Liver (tissue), 7 donors: ENCODE measurements at regions not wholly inside any gene's neighbourhood (a gene's known extent, or its start where the extent isn't known, plus 50 kb on each side); places are given as distances from the start of the nearest gene placed in this dataset.

ENCODE experiments used
- DNase-seq: peaks from one replicate; pipeline ENCODE4 v3.0.0-alpha.2; 2017; ENCODE audit warnings: low spot score
- H3K27ac ChIP-seq, 2 donors: one replicate each; pipeline ENCODE4 v1.7.0; 2013; ENCODE audit warnings: inconsistent platforms in 2 of 2, low read length in 2 of 2, control low read depth in 1 of 2, low read depth in 1 of 2, mild to moderate bottlenecking in 1 of 2
- H3K27me3 ChIP-seq, 4 donors: one replicate each; pipeline versions ENCODE4 v1.6.1 to v1.7.0; 2013; ENCODE audit warnings: low read length in 3 of 4, inconsistent platforms in 1 of 4, mild to moderate bottlenecking in 1 of 4, moderate library complexity in 1 of 4; ENCODE audit not compliant: control insufficient read depth in 4 of 4, insufficient read depth in 4 of 4
- H3K36me3 ChIP-seq, 4 donors: one replicate each; pipeline versions ENCODE4 v1.6.1 to v1.7.0; 2013; ENCODE audit warnings: low read length in 3 of 4, mild to moderate bottlenecking in 3 of 4, low read depth in 1 of 4, moderate library complexity in 1 of 4; ENCODE audit not compliant: control insufficient read depth in 4 of 4, insufficient read depth in 3 of 4
- H3K4me1 ChIP-seq, 4 donors: one replicate each; pipeline versions ENCODE4 v1.6.1 to v1.7.0; 2013; ENCODE audit warnings: low read length in 3 of 4, mild to moderate bottlenecking in 3 of 4, moderate library complexity in 1 of 4; ENCODE audit not compliant: control insufficient read depth in 4 of 4, insufficient read depth in 4 of 4
- H3K4me3 ChIP-seq, 3 donors: one replicate each; pipeline versions ENCODE4 v1.6.1 to v1.7.0; 2013; ENCODE audit warnings: low read length in 3 of 3, control low read depth in 1 of 3, low read depth in 1 of 3, mild to moderate bottlenecking in 1 of 3
- H3K9ac ChIP-seq, 2 donors: one replicate each; pipeline ENCODE4 v1.7.0; 2013; ENCODE audit warnings: low read length in 2 of 2, mild to moderate bottlenecking in 2 of 2, moderate library complexity in 2 of 2, control low read depth in 1 of 2, low read depth in 1 of 2
- H3K9me3 ChIP-seq, 4 donors: one replicate each; pipeline versions ENCODE4 v1.6.1 to v1.7.0; 2013; ENCODE audit warnings: low read length in 3 of 4; ENCODE audit not compliant: control insufficient read depth in 4 of 4
- ATF3 ChIP-seq: IDR thresholded peaks from 2 replicates; pipeline ENCODE4 v1.6.1; 2016; ENCODE audit warnings: antibody characterized with exemption
- CTCF ChIP-seq: fragments of 150-350 bp; IDR thresholded peaks from 2 replicates; pipeline ENCODE4 v1.5.1; 2017; ENCODE audit warnings: improper control_type of control experiment, low read depth, low read length; ENCODE audit not compliant: missing input control
- EGR1 ChIP-seq, 2 donors: IDR thresholded peaks; 2 replicates each; pipeline ENCODE4 v1.6.1; 2016 to 2018; ENCODE audit warnings: antibody characterized with exemption in 2 of 2, low read depth in 2 of 2
- FOXA1 ChIP-seq: IDR thresholded peaks from 2 replicates; pipeline ENCODE4 v1.6.1; 2016; ENCODE audit warnings: antibody characterized with exemption
- FOXA2 ChIP-seq: IDR thresholded peaks from 2 replicates; pipeline ENCODE4 v1.6.1; 2016; ENCODE audit warnings: antibody characterized with exemption
- GABPA ChIP-seq, 2 donors: IDR thresholded peaks in 1 of 2; conservative IDR thresholded peaks in 1 of 2; 2 replicates each; pipeline ENCODE4 v1.6.1; 2016; ENCODE audit warnings: antibody characterized with exemption in 2 of 2, mild to moderate bottlenecking in 1 of 2, moderate library complexity in 1 of 2
- HNF4A ChIP-seq, 2 donors: conservative IDR thresholded peaks; 2 replicates each; pipeline ENCODE4 v1.6.1; 2016; ENCODE audit warnings: antibody characterized with exemption in 2 of 2, mild to moderate bottlenecking in 2 of 2
- JUND ChIP-seq, 2 donors: IDR thresholded peaks; 2 replicates each; pipeline ENCODE4 v1.6.1; 2016; ENCODE audit warnings: antibody characterized with exemption in 2 of 2
- MAX ChIP-seq: IDR thresholded peaks from 2 replicates; pipeline ENCODE4 v1.6.1; 2016; ENCODE audit warnings: antibody characterized with exemption
- RAD21 ChIP-seq, 2 donors: IDR thresholded peaks; 2 replicates each; pipeline ENCODE4 v1.6.1; 2016; ENCODE audit warnings: antibody characterized with exemption in 2 of 2, mild to moderate bottlenecking in 2 of 2
- RXRA ChIP-seq, 2 donors: IDR thresholded peaks; 2 replicates each; pipeline ENCODE4 v1.6.1; 2017 to 2018; ENCODE audit warnings: antibody characterized with exemption in 2 of 2, mild to moderate bottlenecking in 1 of 2
- SP1 ChIP-seq: IDR thresholded peaks from 2 replicates; pipeline ENCODE4 v1.6.1; 2018; ENCODE audit warnings: antibody characterized with exemption, mild to moderate bottlenecking
- TAF1 ChIP-seq: conservative IDR thresholded peaks from 2 replicates; pipeline ENCODE4 v1.6.1; 2016; ENCODE audit warnings: antibody characterized with exemption, mild to moderate bottlenecking
- YY1 ChIP-seq: IDR thresholded peaks from 2 replicates; pipeline ENCODE4 v1.6.1; 2016; ENCODE audit warnings: antibody characterized with exemption, mild to moderate bottlenecking
- TF ChIP-seq, protein P1 (sequence below): IDR thresholded peaks from 2 replicates; pipeline ENCODE4 v1.6.1; 2016; ENCODE audit warnings: antibody characterized with exemption, mild to moderate bottlenecking
- TF ChIP-seq, protein P2 (sequence below): IDR thresholded peaks from 2 replicates; pipeline ENCODE4 v1.6.1; 2016; ENCODE audit warnings: antibody characterized with exemption
- donor health status: healthy.
- donor health status: healthy.
- donor health status: healthy.
- donor health status: healthy.

DNA sequence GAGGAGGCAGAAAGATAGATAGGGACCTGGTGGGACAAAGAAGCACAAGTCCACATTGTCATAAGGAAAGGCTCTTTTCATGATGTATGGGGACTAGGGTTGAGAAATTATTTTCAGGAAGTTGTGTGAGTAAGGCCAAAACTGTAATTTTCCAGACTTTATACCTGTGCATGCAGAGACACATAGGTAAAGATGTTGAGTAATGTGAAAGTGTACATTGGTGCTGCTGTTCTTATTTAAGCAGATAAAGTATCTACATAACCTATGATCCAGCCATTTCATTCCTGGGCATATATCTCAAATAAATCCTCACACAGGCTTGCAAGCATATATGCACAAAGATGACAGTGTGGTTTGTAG, 332.2 kb downstream of the DUSP6 start:
- Histone ChIP-seq H3K27me3 (no peaks in the 10 kb centered on the region), H3K36me3 (no peaks in the 10 kb centered on the region), H3K4me3 (no peak overlapping the region), H3K9me3 (no peaks in the 10 kb centered on the region), H3K4me1 (peaks cover 3 to 9% (median 6%) of the 10 kb centered on the region in 4 donors), H3K27ac (no peak overlapping the region), H3K9ac (no peak overlapping the region)
- no peak for DNase-seq
- no peak for TF ChIP-seq JUND (IDR thresholded peaks at IDR 0.05)
- TF ChIP-seq CTCF: no peak
- TF ChIP-seq RAD21 (IDR thresholded peaks at IDR 0.05): no peak
- TF ChIP-seq, protein P1, sequence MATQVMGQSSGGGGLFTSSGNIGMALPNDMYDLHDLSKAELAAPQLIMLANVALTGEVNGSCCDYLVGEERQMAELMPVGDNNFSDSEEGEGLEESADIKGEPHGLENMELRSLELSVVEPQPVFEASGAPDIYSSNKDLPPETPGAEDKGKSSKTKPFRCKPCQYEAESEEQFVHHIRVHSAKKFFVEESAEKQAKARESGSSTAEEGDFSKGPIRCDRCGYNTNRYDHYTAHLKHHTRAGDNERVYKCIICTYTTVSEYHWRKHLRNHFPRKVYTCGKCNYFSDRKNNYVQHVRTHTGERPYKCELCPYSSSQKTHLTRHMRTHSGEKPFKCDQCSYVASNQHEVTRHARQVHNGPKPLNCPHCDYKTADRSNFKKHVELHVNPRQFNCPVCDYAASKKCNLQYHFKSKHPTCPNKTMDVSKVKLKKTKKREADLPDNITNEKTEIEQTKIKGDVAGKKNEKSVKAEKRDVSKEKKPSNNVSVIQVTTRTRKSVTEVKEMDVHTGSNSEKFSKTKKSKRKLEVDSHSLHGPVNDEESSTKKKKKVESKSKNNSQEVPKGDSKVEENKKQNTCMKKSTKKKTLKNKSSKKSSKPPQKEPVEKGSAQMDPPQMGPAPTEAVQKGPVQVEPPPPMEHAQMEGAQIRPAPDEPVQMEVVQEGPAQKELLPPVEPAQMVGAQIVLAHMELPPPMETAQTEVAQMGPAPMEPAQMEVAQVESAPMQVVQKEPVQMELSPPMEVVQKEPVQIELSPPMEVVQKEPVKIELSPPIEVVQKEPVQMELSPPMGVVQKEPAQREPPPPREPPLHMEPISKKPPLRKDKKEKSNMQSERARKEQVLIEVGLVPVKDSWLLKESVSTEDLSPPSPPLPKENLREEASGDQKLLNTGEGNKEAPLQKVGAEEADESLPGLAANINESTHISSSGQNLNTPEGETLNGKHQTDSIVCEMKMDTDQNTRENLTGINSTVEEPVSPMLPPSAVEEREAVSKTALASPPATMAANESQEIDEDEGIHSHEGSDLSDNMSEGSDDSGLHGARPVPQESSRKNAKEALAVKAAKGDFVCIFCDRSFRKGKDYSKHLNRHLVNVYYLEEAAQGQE: no peak
- TF ChIP-seq RXRA (IDR thresholded peaks at IDR 0.05): no peak
- TF ChIP-seq SP1: no peak
- TF ChIP-seq TAF1: no peak
- TF ChIP-seq YY1: no peak
- TF ChIP-seq HNF4A (conservative IDR thresholded peaks at IDR 0.05): no peak
- TF ChIP-seq FOXA2: no peak
- TF ChIP-seq EGR1 (IDR thresholded peaks at IDR 0.05; ENCODE audit: low read depth in 2 of 2): no peak
- TF ChIP-seq, protein P2, sequence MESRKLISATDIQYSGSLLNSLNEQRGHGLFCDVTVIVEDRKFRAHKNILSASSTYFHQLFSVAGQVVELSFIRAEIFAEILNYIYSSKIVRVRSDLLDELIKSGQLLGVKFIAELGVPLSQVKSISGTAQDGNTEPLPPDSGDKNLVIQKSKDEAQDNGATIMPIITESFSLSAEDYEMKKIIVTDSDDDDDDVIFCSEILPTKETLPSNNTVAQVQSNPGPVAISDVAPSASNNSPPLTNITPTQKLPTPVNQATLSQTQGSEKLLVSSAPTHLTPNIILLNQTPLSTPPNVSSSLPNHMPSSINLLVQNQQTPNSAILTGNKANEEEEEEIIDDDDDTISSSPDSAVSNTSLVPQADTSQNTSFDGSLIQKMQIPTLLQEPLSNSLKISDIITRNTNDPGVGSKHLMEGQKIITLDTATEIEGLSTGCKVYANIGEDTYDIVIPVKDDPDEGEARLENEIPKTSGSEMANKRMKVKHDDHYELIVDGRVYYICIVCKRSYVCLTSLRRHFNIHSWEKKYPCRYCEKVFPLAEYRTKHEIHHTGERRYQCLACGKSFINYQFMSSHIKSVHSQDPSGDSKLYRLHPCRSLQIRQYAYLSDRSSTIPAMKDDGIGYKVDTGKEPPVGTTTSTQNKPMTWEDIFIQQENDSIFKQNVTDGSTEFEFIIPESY: no peak
- no peak for TF ChIP-seq MAX
- no peak for TF ChIP-seq GABPA (IDR thresholded peaks at IDR 0.05 in 1 of 2, conservative IDR thresholded peaks at IDR 0.05 in 1 of 2)
- TF ChIP-seq FOXA1: no peak
- TF ChIP-seq ATF3: no peak
